CD4-positive, alpha-beta memory T cell (primary cell): ENCODE measurements at regions not wholly inside any gene's neighbourhood (a gene's known extent, or its start where the extent isn't known, plus 50 kb on each side); places are given as distances from the start of the nearest gene placed in this dataset.
"Not testable (repeated sequence)": the region's sequence is repeated elsewhere in the genome, so short reads cannot be mapped to it uniquely, and the experiment has no call there.

Experiments
- CTCF ChIA-PET: fragments of 350-600 bp; sonication (Branson Sonifier 250); formaldehyde crosslinking; loops from one replicate; lab custom pipeline; 2021; ENCODE audit warnings: inconsistent platforms; ENCODE audit not compliant: partially characterized antibody; lab: Charles Lee
- POLR2A ChIA-PET: fragments of 350-600 bp; sonication (Branson Sonifier 250); formaldehyde crosslinking; loops from one replicate; lab custom pipeline; 2021; ENCODE audit not compliant: partially characterized antibody; lab: Charles Lee
- DNase-seq, 5 donors: peaks; one replicate each; pipeline versions ENCODE4 v3.0.0 to v3.0.0-alpha.2; 2020 to 2022; ENCODE audit warnings: mixed read lengths in 1 of 5
- H3K27ac ChIP-seq: one replicate; pipeline ENCODE4 v1.7.0; 2013; ENCODE audit warnings: low read depth, low read length
- H3K27me3 ChIP-seq: 2 replicates; pipeline ENCODE4 v1.7.0; 2013; ENCODE audit warnings: mild to moderate bottlenecking, low read length, moderate library complexity; ENCODE audit not compliant: insufficient read depth
- H3K36me3 ChIP-seq: 2 replicates; pipeline ENCODE4 v1.7.0; 2013; ENCODE audit warnings: mild to moderate bottlenecking, low read length, moderate library complexity; ENCODE audit not compliant: insufficient read depth
- H3K4me1 ChIP-seq: 2 replicates; pipeline ENCODE4 v1.7.0; 2013; ENCODE audit warnings: mild to moderate bottlenecking, low read length, moderate library complexity; ENCODE audit not compliant: insufficient read depth
- H3K4me3 ChIP-seq, 2 donors: one replicate each; pipeline ENCODE4 v1.7.0; 2013; ENCODE audit warnings: low read length in 2 of 2, mild to moderate bottlenecking in 1 of 2
- H3K9me3 ChIP-seq, 2 donors: one replicate each; pipeline ENCODE4 v1.7.0; 2013; ENCODE audit warnings: low read length in 2 of 2, control low read depth in 1 of 2; ENCODE audit not compliant: control insufficient read depth in 1 of 2
- H3K27ac Mint-ChIP-seq, 7 donors: one replicate each; pipeline ENCODE4 v1.8.0; 2020 to 2021; ENCODE audit warnings: mixed read lengths in 7 of 7, mild to moderate bottlenecking in 6 of 7, inconsistent platforms in 3 of 7, moderate library complexity in 3 of 7
- H3K27me3 Mint-ChIP-seq, 2 donors: one replicate each; pipeline ENCODE4 v1.8.0; 2020 to 2021; ENCODE audit warnings: mixed read lengths in 2 of 2
- H3K36me3 Mint-ChIP-seq, 2 donors: one replicate each; pipeline ENCODE4 v1.8.0; 2020 to 2021; ENCODE audit warnings: mixed read lengths in 2 of 2, inconsistent platforms in 1 of 2, mild to moderate bottlenecking in 1 of 2
- H3K4me1 Mint-ChIP-seq, 4 donors: one replicate each; pipeline ENCODE4 v1.8.0; 2020 to 2021; ENCODE audit warnings: mixed read lengths in 4 of 4, mild to moderate bottlenecking in 1 of 4
- H3K4me3 Mint-ChIP-seq, 8 donors: one replicate each; pipeline ENCODE4 v1.8.0; 2020 to 2021; ENCODE audit warnings: mixed read lengths in 8 of 8, mild to moderate bottlenecking in 7 of 8, moderate library complexity in 6 of 8, inconsistent platforms in 3 of 8
- H3K9me3 Mint-ChIP-seq, 8 donors: one replicate each; pipeline ENCODE4 v1.8.0; 2020 to 2021; ENCODE audit warnings: mixed read lengths in 8 of 8, mild to moderate bottlenecking in 5 of 8, inconsistent platforms in 3 of 8, moderate library complexity in 1 of 8
- intact Hi-C: fragments of 100-400 bp; cut with micrococcal nuclease; formaldehyde crosslinking; loops from one replicate; pipeline ENCODE4 v1.15.1; 2023

- H3K4me1 ChIP-seq = no peaks in the 10 kb centered on the region
- H3K4me1 Mint-ChIP-seq = no peaks in the 10 kb centered on the region
- H3K27ac Mint-ChIP-seq = no peak overlapping the region
- ChIA-PET POLR2A (no interaction called here), CTCF (no interaction called here)
- H3K9me3 ChIP-seq = no peaks in the 10 kb centered on the region
- no peak overlapping the region for H3K27ac ChIP-seq
- H3K27me3 Mint-ChIP-seq = no peaks in the 10 kb centered on the region
- no peak for DNase-seq
- intact Hi-C loops = no loop called here
- no peak overlapping the region for H3K4me3 ChIP-seq
- no peaks in the 10 kb centered on the region for H3K36me3 ChIP-seq
- no peaks in the 10 kb centered on the region for H3K27me3 ChIP-seq
- peaks cover 3 to 21% (median 10%) of the 10 kb centered on the region in 8 donors for H3K9me3 Mint-ChIP-seq
- no peak overlapping the region for H3K4me3 Mint-ChIP-seq
- no peaks in the 10 kb centered on the region for H3K36me3 Mint-ChIP-seq
These were observed 589.8 kb upstream of the CYLC2 start for GRCh38 chr9:102405218-102405867.

- intact Hi-C loops = no loop called here
- DNase-seq = no peak
- H3K4me3 Mint-ChIP-seq = no peak overlapping the region
- H3K9me3 ChIP-seq = no peaks in the 10 kb centered on the region
- H3K4me3 ChIP-seq = no peak overlapping the region
- H3K36me3 ChIP-seq = no peaks in the 10 kb centered on the region
- H3K9me3 Mint-ChIP-seq = peaks cover 5 to 21% (median 10%) of the 10 kb centered on the region in 8 donors
- H3K36me3 Mint-ChIP-seq = no peaks in the 10 kb centered on the region
- POLR2A ChIA-PET = no interaction called here
- CTCF ChIA-PET = no interaction called here
- H3K27ac ChIP-seq = no peak overlapping the region
- H3K27me3 ChIP-seq = no peaks in the 10 kb centered on the region
- no peak overlapping the region for H3K27ac Mint-ChIP-seq
- H3K4me1 Mint-ChIP-seq = no peaks in the 10 kb centered on the region
- no peaks in the 10 kb centered on the region for H3K4me1 ChIP-seq
- no peaks in the 10 kb centered on the region for H3K27me3 Mint-ChIP-seq
These were observed 591.6 kb upstream of the CYLC2 start for GRCh38 chr9:102403514-102403913.

GRCh38 chr9:102398205-102398604 lies 596.9 kb upstream of the CYLC2 start:
- Histone ChIP-seq H3K36me3 (no peaks in the 10 kb centered on the region), H3K27ac (no peak overlapping the region), H3K9me3 (no peaks in the 10 kb centered on the region), H3K4me1 (no peaks in the 10 kb centered on the region), H3K27me3 (no peaks in the 10 kb centered on the region), H3K4me3 (no peak overlapping the region)
- Mint-ChIP-seq H3K9me3 (peaks cover 2 to 15% (median 8%) of the 10 kb centered on the region in 8 donors), H3K36me3 (no peaks in the 10 kb centered on the region), H3K4me3 (no peak overlapping the region), H3K4me1 (no peaks in the 10 kb centered on the region), H3K27me3 (no peaks in the 10 kb centered on the region), H3K27ac (no peak overlapping the region)
- POLR2A ChIA-PET = no interaction called here
- intact Hi-C loops = no loop called here
- no peak for DNase-seq
- CTCF ChIA-PET = interaction anchor here (0.9 kb wide), 1 partner anchor 21 kb away, joined by 3 read pairs; no protein-coding TSS in a partner anchor

GRCh38 chr9:102385620-102386019 lies 609.5 kb upstream of the CYLC2 start:
- POLR2A ChIA-PET, H3K4me3 Mint-ChIP-seq, CTCF ChIA-PET, H3K27ac Mint-ChIP-seq, H3K4me1 Mint-ChIP-seq, H3K4me1 ChIP-seq, H3K36me3 ChIP-seq, H3K9me3 ChIP-seq, H3K36me3 Mint-ChIP-seq, H3K27ac ChIP-seq, DNase-seq, H3K4me3 ChIP-seq, intact Hi-C loops, H3K27me3 Mint-ChIP-seq, H3K27me3 ChIP-seq: not testable (repeated sequence)
- peaks cover 0 to 24% (median 16%) of the 10 kb centered on the region in 8 donors for H3K9me3 Mint-ChIP-seq

GRCh38 chr9:102362470-102363132 lies 624.2 kb upstream of the GRIN3A start:
- H3K4me3 ChIP-seq = no peak overlapping the region
- H3K27me3 ChIP-seq = no peaks in the 10 kb centered on the region
- no peak overlapping the region for H3K27ac ChIP-seq
- no peak overlapping the region for H3K27ac Mint-ChIP-seq
- CTCF ChIA-PET = no interaction called here
- no peak for DNase-seq
- no peaks in the 10 kb centered on the region for H3K27me3 Mint-ChIP-seq
- no peaks in the 10 kb centered on the region for H3K36me3 Mint-ChIP-seq
- intact Hi-C loops = no loop called here
- POLR2A ChIA-PET = no interaction called here
- peaks cover 0 to 11% (median 4%) of the 10 kb centered on the region in 8 donors for H3K9me3 Mint-ChIP-seq
- H3K9me3 ChIP-seq = no peaks in the 10 kb centered on the region
- H3K4me1 ChIP-seq = no peaks in the 10 kb centered on the region
- no peaks in the 10 kb centered on the region for H3K4me1 Mint-ChIP-seq
- no peak overlapping the region for H3K4me3 Mint-ChIP-seq
- no peaks in the 10 kb centered on the region for H3K36me3 ChIP-seq

- no peaks in the 10 kb centered on the region for H3K27me3 Mint-ChIP-seq
- peaks cover under 1 to 15% (median 10%) of the 10 kb centered on the region in 8 donors for H3K9me3 Mint-ChIP-seq
- CTCF ChIA-PET = no interaction called here
These were observed 622.4 kb upstream of the GRIN3A start for GRCh38 chr9:102360846-102361245.

GRCh38 chr9:102355982-102356381 lies 617.5 kb upstream of the GRIN3A start:
- POLR2A ChIA-PET = no interaction called here

More at GRCh38 chr9:102360846-102361245, 622.4 kb upstream of the GRIN3A start:
- Mint-ChIP-seq H3K4me3 (no peak overlapping the region), H3K27ac (no peak overlapping the region), H3K4me1 (no peaks in the 10 kb centered on the region), H3K36me3 (no peaks in the 10 kb centered on the region)
- POLR2A ChIA-PET = no interaction called here
- H3K36me3 ChIP-seq = no peaks in the 10 kb centered on the region
- no peaks in the 10 kb centered on the region for H3K27me3 ChIP-seq
- no peak for DNase-seq
- no peak overlapping the region for H3K27ac ChIP-seq
- no peaks in the 10 kb centered on the region for H3K4me1 ChIP-seq
- intact Hi-C loops = no loop called here
- no peak overlapping the region for H3K4me3 ChIP-seq
- no peaks in the 10 kb centered on the region for H3K9me3 ChIP-seq

More at GRCh38 chr9:102355982-102356381, 617.5 kb upstream of the GRIN3A start:
- no peak overlapping the region for H3K27ac ChIP-seq
- no peaks in the 10 kb centered on the region for H3K27me3 ChIP-seq
- no peak for DNase-seq
- H3K9me3 ChIP-seq = no peaks in the 10 kb centered on the region
- Mint-ChIP-seq H3K4me3 (no peak overlapping the region), H3K9me3 (peaks cover 2 to 22% (median 8%) of the 10 kb centered on the region in 8 donors), H3K36me3 (no peaks in the 10 kb centered on the region), H3K27ac (no peak overlapping the region), H3K27me3 (no peaks in the 10 kb centered on the region), H3K4me1 (no peaks in the 10 kb centered on the region)
- no peak overlapping the region for H3K4me3 ChIP-seq
- no peaks in the 10 kb centered on the region for H3K4me1 ChIP-seq
- CTCF ChIA-PET = no interaction called here
- intact Hi-C loops = no loop called here
- H3K36me3 ChIP-seq = no peaks in the 10 kb centered on the region
